Activated naive CD4-positive, alpha-beta T cell treated with anti-CD3 and anti-CD28 coated beads, Interleukin-2, amount 50 U/mL, for 72 hours (primary cell): ENCODE measurements at regions not wholly inside any gene's neighbourhood (a gene's known extent, or its start where the extent isn't known, plus 50 kb on each side); places are given as distances from the start of the nearest gene placed in this dataset.

ENCODE experiments used
- ATAC-seq, 2 donors: fragments of 150-1000 bp; cut with Tn5 transposase; 2 replicates each; pipeline ENCODE4 v1.10.0; 2021; ENCODE audit warnings: mild to moderate bottlenecking in 2 of 2, moderate library complexity in 2 of 2
- DNase-seq, 2 donors: peaks; one replicate each; pipeline ENCODE4 v3.0.0; 2021 to 2022; ENCODE audit warnings: low spot score in 2 of 2
- H3K27ac Mint-ChIP-seq, 2 donors: one replicate each; pipeline ENCODE4 v1.8.0; 2022; ENCODE audit warnings: mild to moderate bottlenecking in 2 of 2, mixed read lengths in 2 of 2
- H3K36me3 Mint-ChIP-seq, 2 donors: one replicate each; pipeline ENCODE4 v1.8.0; 2022; ENCODE audit warnings: mixed read lengths in 2 of 2
- H3K9me3 Mint-ChIP-seq, 2 donors: one replicate each; pipeline ENCODE4 v1.8.0; 2022; ENCODE audit warnings: mixed read lengths in 2 of 2

DNA sequence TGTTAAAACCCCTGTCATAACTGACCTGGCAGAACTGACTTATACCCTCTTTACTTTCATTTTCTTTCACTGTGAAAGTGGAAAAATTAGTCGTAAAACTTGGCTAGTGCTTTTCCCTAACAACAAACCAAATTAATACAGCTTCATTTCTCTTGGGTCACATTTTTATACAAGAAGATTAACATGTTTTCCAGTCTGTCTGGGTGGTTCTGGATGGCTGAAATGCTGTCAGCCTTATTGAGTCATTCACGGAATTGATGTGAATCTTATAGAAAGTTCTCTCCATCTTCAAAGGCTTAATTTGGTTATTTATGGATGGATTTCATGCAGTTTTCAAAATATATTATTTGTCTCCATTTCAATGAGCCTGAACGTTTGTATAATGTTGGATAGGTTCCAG lies 440.0 kb downstream of the KCTD12 start:
- Mint-ChIP-seq H3K27ac (no peak overlapping the region), H3K36me3 (peaks cover 4 to 5% of the 10 kb centered on the region in 2 donors), H3K9me3 (peaks cover 6 to 9% of the 10 kb centered on the region in 2 donors)
- DNase-seq: no peak
- ATAC-seq: no peak

DNA sequence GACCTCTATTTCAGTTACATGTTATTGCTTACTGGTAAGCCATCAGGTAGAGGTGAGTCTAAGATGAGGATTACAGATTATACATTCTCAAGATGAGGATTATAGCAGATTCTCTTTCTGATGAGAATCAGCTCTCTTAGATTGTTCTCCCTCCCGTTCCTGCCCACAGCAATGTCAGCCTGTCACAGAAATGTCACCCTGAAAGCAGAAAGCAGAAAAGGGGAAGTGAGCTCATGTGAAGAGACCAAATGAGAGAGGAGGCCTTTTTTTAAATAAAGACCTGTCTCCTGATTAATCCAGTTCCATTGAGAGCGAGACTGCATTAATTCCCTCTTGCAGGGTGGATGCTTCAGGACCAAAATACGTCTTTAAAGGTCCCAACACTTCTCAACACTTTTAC lies 445.6 kb downstream of the KCTD12 start:
- DNase-seq (no peak), ATAC-seq (no peak)
- no peak overlapping the region for H3K27ac Mint-ChIP-seq
- no peaks in the 10 kb centered on the region for H3K36me3 Mint-ChIP-seq
- H3K9me3 Mint-ChIP-seq: peaks cover 0 to 4% of the 10 kb centered on the region in 2 donors

DNA sequence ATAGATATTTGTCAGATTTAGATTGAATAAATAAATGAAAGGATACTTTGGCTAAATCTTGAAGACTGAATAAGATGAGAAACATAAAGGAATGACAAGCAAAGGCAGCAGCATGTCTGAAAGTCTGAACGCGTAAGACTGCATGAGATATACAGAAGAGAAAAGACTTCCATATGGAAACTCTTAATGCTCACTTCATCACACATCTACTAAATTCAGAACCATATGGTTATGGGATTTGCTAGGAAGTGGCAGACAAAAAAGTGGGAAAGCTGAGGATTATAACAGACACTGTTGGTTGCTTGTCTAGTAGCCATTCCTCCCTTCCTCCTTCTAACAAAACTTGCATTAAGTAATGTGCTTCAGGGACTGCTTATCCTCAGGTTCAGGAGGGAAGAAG lies 446.7 kb downstream of the KCTD12 start:
- H3K9me3 Mint-ChIP-seq: no peaks in the 10 kb centered on the region
- DNase-seq (no peak), ATAC-seq (no peak)
- no peaks in the 10 kb centered on the region for H3K36me3 Mint-ChIP-seq
- H3K27ac Mint-ChIP-seq: no peak overlapping the region

DNA sequence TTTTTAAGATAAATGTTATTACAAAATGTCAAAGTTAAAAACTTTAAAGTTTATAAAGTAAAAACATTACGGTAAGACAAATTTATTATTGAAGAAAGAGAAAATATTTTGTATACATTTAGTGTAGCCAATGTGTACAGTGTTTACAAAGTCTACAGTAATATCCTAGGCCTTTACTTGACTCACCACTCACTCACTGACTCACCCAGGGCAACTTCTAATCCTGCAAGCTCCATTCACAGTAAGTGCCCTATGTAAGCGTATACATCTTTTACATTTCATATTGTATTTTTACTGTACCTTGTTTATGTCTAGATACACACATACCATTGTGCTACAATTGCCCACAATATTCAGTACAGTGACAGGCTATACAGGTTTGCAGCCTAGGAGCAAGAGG lies 448.2 kb downstream of the KCTD12 start:
- Mint-ChIP-seq H3K36me3 (no peaks in the 10 kb centered on the region), H3K27ac (no peak overlapping the region), H3K9me3 (no peaks in the 10 kb centered on the region)
- DNase-seq (no peak), ATAC-seq (no peak)

DNA sequence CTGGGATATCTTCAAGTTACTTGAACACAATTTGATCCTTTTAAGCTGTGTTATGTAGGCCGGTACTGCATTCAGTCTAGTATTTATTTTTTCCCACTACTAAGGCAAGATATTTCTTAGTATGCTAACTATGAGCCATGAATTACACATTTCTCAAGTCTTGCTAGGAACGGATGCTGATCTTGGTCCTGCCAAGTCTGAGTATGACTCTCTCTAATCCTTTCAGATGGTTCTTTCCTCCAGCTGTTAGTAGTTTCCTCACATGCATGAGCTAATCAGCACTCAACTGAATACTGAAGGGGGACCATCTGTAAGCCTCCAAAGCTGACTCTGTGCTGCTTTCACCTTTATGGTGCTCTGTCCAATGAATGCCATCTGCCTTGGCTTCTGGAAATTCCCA lies 460.3 kb downstream of the KCTD12 start:
- ATAC-seq (no peak), DNase-seq (no peak)
- no peaks in the 10 kb centered on the region for H3K36me3 Mint-ChIP-seq
- no peaks in the 10 kb centered on the region for H3K9me3 Mint-ChIP-seq
- H3K27ac Mint-ChIP-seq: no peak overlapping the region

DNA sequence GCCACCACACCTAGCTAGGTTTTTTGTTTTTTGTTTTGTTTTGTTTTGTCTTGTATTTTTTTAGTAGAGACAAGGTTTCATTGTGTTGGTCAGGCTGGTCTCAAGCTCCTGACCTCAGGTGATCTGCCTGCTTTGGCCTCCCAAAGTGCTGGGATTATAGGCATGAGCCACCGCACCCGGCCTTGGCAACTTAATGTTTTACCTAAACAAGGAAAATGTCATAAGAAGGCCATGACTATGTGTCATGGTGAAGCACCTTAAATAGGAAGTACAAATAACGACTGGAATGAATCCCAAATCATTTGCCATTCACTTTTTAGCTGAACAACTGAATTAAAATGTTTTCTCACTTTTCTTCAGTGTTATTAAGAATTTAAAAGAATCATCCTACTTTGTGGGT lies 465.2 kb downstream of the KCTD12 start:
- Mint-ChIP-seq H3K36me3 (no peaks in the 10 kb centered on the region), H3K27ac (no peak overlapping the region), H3K9me3 (no peaks in the 10 kb centered on the region)
- DNase-seq: no peak
- no peak for ATAC-seq

DNA sequence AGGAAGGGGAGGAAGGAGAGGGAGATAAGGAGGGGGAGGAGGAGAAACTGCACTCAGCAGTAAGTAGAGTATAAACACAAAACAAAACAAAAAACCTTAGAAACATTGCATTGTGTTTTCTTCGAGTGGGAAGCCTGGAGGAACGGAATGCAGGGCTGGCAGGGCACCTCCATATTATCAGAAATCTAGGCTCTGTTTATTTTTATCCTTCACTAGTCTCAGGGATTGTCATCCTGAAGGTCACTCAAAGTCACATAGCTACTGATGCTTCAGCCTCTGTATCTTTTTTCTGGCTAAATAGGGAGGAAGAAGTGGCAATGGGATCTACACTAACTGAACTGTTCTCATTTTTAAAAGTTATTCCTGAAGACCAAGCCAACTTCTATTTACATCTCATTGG lies 467.8 kb downstream of the KCTD12 start:
- Mint-ChIP-seq H3K36me3 (no peaks in the 10 kb centered on the region), H3K9me3 (no peaks in the 10 kb centered on the region), H3K27ac (no peak overlapping the region)
- DNase-seq (no peak), ATAC-seq (no peak)

DNA sequence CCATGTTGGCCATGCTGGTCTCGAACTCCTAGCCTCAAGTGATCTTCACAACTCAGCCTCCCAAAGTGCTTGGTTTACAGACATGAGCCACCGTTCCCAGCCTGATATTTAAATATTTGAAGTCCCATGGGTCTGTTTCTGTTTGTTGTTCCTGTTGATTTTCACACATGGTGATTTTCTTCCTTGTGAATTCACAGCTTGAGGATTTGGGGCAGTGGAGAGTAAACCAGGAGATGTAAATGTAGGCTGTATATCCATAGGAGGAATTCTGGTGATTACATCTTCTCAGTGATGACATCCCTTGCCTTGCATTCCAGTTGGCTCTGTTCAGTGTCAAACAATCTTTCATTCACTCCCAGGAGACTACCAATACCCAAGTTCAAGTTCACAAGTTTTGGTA lies 471.9 kb downstream of the KCTD12 start:
- no peak for ATAC-seq
- Mint-ChIP-seq H3K27ac (no peak overlapping the region), H3K9me3 (no peaks in the 10 kb centered on the region), H3K36me3 (no peaks in the 10 kb centered on the region)
- DNase-seq: no peak

DNA sequence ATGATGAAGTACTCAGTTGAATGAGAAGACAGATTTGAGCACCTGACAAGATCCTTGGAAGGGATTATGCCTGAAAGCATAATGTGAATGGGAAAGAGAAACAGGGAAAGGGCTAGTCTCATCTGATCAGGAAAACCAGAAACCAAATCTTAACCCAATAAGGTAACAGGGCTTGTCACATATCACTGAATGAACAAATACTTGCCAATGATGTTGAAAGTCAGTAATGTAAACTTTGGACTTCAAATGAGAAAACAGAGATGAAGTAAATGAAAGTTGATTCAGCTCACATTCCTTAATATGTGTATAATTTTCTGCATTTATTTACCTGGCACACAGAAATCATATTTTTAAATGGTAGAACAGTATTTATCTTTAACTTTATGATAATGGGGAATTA lies 480.0 kb downstream of the KCTD12 start:
- Mint-ChIP-seq H3K36me3 (no peaks in the 10 kb centered on the region), H3K9me3 (no peaks in the 10 kb centered on the region)

DNA sequence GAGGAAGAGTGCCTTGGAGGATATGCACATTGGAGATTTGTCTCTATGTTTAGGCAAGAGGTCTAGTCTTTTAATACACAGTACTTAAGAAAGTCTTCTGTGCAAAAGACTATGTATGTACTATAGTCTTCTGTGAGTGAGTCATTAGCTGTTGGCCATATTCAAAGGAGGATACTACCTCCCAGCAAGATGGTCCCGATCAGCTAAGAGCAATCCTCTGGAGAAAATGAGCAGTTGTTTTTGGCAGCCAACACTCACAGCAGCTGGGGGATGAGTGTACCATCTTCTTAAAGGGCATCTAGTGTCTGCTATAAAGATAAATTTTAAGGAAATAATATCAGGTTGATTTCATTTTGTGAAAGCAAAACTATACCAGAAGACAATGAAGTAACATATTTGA lies 487.8 kb downstream of the KCTD12 start:
- DNase-seq (no peak), ATAC-seq (no peak)
- Mint-ChIP-seq H3K27ac (no peak overlapping the region), H3K9me3 (no peaks in the 10 kb centered on the region), H3K36me3 (no peaks in the 10 kb centered on the region)

More for the DNA sequence above, 480.0 kb downstream of the KCTD12 start:
- no peak overlapping the region for H3K27ac Mint-ChIP-seq
- DNase-seq (no peak), ATAC-seq (no peak)

DNA sequence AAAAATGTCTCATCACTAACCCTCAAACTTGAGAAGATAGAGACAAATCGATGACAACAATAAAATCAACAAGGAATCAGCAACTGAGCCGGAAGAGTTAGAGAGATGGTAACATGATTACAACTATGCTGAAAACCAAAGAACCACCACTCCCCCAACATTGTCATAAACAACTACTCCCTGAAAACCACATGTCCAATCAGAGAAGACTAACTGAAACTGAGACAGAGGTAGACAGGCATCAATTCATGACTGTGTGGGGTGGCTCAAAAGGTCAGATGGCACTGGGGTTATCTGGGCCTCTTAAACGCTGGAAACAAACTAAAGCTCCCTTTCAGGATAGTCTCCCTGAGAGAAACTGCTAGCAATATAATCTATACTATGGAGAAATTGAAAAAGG lies 488.8 kb downstream of the KCTD12 start:
- ATAC-seq (peak; percentile 28 to 38), DNase-seq (no peak)
- Mint-ChIP-seq H3K36me3 (no peaks in the 10 kb centered on the region), H3K27ac (no peak overlapping the region), H3K9me3 (no peaks in the 10 kb centered on the region)

DNA sequence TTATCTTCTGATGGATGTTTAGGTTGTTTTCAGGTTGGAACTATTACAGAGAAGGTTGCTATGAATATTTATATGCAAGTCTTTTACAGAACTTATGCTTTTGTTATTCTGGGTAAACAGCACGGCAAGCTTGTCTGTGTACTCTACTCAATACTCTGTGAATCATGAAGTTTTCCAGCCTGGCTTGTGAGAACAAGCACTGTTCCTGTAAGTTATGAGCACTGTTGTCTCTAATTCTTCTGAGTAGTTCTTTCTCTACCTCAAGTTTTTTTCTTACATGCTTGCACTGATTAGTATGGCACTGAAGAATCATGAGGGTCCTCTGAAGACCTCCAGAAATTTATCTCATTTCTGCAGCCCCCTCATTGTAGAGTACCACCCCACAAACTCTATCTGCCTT lies 496.9 kb downstream of the KCTD12 start:
- H3K27ac Mint-ChIP-seq: no peak overlapping the region
- DNase-seq: no peak
- no peaks in the 10 kb centered on the region for H3K9me3 Mint-ChIP-seq
- no peak for ATAC-seq
- H3K36me3 Mint-ChIP-seq: no peaks in the 10 kb centered on the region

DNA sequence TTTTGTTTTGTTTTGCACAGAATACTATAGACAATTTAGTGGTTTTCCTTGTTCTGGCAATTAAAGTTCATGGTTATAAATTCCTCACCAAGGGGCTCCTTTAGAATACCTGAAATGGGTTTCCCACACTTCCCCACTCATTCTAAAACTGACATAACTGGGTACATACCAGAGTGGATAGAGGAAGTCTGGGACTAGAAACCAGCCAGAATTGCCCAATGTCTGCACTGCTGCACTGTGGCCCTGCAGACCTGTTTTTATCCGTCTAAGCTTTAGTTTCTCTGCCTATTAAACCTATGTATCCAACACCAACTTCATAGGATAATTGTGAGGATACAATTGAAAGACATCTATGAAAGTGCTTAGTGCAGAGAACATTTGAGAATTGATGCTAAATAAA lies 498.6 kb downstream of the KCTD12 start:
- no peak for DNase-seq
- H3K27ac Mint-ChIP-seq: no peak overlapping the region
- H3K9me3 Mint-ChIP-seq: no peaks in the 10 kb centered on the region
- ATAC-seq: no peak
- no peaks in the 10 kb centered on the region for H3K36me3 Mint-ChIP-seq

DNA sequence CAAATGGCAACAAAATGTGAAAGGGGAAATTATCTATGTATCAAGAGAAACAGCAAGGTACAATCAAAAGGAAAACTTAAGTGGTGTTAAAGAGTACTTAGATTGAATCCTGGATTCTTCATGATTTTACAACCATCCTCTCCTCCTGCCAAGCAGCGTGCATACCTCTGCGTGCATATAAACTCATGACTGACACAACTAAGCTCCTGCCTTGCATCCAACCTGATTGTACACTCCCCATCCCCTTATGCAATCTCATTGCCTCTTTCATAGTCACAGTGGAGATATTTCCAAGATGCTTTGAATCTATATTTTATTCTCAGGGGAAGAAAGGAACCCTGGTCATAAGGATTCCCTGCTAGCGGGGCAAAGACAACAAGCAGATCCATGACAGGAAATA lies 499.9 kb downstream of the KCTD12 start:
- no peak for ATAC-seq

DNA sequence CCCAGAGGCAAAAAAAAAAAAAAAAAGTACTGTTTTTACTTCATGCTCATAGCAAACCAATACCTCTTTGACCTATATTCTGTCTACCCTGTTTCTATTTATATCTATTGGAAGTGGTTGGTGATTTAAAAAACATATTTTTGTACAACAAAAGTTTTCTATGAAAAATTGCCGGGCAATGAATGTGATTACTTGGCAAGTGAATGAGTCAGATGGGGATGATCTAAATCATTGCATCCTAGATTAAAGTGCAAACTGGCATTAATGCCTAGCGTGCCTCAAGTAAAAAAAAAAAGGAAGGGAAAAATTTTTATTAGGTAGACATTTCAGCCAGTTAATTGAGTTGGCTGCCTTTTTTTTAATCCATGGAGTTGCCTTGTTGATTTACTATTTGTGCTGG lies 500.6 kb downstream of the KCTD12 start:
- Mint-ChIP-seq H3K27ac (no peak overlapping the region), H3K36me3 (no peaks in the 10 kb centered on the region), H3K9me3 (no peaks in the 10 kb centered on the region)
- DNase-seq: no peak
- ATAC-seq: no peak

More for the DNA sequence above, 499.9 kb downstream of the KCTD12 start:
- Mint-ChIP-seq H3K36me3 (no peaks in the 10 kb centered on the region), H3K9me3 (no peaks in the 10 kb centered on the region), H3K27ac (no peak overlapping the region)
- no peak for DNase-seq

DNA sequence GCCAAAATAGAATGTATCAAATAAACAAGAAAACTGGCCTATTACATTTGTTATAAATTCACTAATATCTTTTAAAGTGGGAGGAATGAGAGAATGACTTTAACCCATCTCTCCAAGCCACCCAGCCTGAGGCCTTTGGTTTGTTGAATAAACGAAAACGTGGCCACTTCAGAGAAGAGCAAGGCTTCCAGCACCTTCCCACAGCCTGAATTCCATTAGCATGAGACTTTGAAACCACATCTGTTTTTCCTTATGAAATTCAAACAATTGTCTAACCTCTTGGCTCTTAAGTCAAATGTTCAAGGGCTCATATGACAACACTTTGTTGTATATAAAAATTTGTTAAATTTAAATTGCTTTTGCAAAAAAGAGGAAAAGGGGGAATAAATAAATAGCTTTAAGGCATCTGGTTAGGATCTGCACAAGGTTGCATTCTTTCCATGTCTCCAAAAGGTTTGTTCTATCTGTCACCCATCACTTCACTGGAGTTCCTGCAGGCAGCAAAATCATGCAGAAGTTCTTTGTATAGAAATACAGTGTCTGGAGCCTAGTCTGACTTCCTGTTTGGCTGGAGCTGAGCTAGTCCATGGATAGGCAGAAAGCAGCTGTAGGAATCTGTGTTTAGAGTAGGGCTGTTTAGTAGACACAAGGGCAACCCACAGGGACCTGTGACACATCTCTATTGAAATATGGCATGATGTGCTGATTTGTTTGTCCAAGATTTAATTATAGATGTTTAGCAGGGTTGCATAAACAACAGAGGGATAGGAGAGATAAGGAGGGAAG lies 502.3 kb downstream of the KCTD12 start:
- no peaks in the 10 kb centered on the region for H3K9me3 Mint-ChIP-seq
- DNase-seq: no peak
- no peak for ATAC-seq
- H3K27ac Mint-ChIP-seq: no peak overlapping the region
- no peaks in the 10 kb centered on the region for H3K36me3 Mint-ChIP-seq

DNA sequence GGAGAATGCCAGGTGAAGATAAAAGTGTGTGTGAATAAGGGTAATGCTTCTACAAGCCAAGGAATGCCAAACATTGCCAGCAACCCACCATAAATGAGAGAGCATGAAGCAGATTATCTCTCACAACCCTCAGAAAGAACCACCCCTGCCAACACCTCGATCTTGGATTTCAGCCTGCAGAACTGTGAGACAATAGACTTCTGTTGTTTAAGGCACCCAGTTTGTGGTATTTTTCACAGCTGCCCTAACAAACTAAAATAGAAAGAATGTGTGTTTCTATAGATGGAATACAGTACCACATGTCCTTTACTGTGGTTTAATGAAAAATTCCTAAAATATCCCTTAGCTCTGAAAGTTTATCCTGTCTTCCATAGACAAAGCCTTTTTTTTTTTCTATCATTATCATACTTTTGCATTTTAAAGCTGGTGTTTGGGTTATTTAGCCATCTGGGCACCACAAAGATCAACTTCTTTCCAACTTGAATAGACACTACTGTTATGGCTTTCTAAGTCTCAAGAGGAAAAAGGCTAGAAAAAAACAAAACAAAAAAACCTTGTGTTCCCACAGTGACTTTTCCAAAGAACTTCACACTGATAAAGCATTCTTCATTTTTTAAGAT lies 505.6 kb downstream of the KCTD12 start:
- Mint-ChIP-seq H3K9me3 (no peaks in the 10 kb centered on the region), H3K36me3 (no peaks in the 10 kb centered on the region), H3K27ac (no peak overlapping the region)
- ATAC-seq: no peak
- no peak for DNase-seq
